Hematopoietic multipotent progenitor cell treated with erythropoietin and hydrocortisone succinate and interleukin-3 and kit ligand, for 15 days (in vitro differentiated cells): ENCODE measurements at regions not wholly inside any gene's neighbourhood (a gene's known extent, or its start where the extent isn't known, plus 50 kb on each side); places are given as distances from the start of the nearest gene placed in this dataset.

ENCODE experiments used
- DNase-seq: peaks from one replicate; pipeline ENCODE4 v3.0.0-alpha.2; 2015; ENCODE audit warnings: low spot score

DNA sequence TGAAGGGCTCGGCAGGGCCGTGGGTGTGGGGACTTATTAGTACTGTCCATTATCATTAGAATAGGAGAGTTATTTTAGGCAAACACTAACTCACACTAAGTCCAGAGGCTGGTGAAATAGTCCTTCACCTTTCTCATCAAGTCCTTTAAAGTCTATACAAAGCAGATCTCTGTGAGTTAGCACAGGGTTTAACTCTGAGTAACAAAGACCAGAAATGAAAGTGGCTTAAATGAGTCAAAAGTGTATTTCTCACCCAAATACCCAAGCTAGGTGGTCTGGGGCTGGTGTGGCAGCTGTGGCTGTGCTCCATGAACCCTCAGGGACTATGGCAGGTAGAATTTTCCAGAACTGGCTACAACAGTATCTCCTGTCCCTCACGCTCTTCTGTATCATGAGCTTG lies 263.2 kb downstream of the BCOR start:
- no peak for DNase-seq

DNA sequence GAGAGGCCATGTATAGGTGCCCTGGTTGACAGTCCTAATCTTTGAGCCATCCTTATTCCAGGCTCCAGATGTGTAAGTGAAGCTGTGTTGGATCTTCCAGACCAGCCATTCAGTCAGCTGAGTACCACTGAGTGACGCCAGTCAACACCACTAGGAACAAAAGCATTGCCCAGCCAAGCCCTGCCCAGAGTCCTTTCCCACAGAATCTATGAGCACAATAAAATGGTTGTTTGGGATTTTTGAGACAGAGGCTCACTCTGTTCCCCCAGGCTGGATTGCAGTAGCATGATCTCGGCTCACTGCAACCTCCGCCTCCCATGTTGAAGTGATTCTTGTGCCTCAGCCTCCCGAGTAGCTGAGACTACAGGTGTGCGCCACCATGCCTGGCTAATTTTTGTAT lies 262.5 kb downstream of the BCOR start:
- DNase-seq, result no peak

- DNase-seq, result no peak
Measured at GRCh38 chrX:39835776-39836175, 262.0 kb downstream of the BCOR start.

DNA sequence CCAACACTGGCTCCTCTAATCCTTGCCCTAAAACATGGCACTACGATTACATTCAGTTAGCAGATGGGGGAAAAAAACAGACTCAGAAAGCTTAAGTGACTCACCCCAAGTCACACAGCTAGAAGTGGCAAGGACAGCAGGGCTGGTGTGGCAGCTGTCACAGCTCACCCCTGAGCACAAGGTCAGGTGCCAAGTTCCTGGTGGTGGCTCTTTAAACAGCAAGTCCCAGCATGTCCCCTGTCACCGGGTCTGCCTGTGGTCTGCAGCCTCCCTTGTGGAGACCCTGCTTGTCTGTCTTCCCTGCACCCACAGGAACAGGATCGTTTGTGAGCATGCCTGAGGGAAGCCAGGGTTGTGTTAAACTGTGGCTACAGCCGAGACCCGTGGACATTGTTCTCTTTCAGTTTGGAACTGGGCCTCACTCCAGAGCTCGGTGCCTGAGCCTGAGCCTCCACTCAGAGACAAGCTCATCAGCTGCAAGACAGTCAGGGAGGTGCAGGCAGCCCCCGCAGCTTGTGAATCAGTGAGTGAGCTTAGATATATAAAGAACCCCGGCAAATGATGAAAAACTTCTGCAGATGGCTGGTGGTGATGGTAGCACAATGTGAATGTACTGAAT lies 260.8 kb downstream of the BCOR start:
- no peak for DNase-seq

DNA sequence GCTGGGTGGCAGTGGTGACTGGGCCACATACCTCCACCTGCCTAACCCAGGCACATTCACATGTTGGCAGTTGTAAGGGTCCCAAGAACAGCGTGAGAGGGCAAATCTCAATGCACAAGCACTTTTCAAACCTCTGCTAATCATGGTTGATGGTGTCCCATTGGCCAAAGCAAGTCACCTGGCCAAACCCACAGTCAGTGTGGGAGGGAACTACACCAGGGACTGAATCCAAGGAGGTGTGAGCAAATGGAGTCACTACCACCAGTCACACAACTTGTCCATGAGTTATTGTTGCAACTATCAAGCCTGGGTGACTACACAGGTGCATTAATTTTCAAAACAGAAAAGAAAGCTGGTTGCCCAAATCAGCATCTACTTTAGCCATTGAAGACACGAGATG lies 260.1 kb downstream of the BCOR start:
- DNase-seq, result no peak

GRCh38 chrX:39839371-39839770 lies 258.4 kb downstream of the BCOR start:
- no peak for DNase-seq

DNA sequence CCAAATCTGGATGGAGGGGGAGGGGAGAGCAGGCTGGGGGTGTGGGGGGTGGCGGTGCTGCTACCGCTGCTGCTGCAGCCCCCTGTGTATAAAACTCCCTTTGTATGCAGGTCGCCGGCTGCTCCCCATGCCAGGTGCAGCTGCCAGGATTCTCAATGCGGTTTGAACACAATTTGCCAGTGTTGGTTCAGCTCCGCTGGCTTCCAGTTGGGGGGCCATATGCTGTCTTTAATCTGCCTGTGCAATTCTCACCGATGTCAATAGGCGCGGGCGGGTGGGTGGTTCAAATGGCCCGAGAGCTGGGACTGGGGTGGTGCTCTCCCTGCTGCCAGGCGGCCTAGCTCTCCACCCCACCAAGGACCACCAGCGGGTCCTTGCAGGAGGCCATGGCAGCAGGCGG lies 257.6 kb downstream of the BCOR start:
- DNase-seq, result no peak

DNA sequence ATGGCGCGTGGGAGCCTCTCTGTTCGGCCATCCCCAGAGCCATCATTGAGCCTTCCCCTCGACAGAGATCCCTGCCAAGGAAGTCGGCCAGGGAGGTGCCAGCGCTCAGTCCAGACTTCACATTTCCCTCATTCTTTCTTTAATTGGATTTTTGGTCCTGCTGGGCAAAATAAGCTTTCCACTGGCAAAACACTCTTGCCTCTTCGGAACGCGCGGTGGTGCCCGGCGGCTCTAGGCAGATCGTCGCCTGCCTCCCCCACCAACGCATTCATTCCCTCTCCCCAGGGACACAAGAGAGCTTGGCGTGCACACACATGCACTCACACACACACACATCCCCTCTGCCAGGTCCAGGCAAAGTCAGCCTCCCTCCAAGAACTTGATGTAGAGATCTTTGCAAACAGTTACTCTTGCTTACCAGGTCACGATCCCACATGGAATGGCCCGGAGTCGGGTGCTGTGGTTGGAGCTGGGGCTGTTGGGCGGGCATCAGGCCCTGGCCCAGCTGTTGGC lies 257.1 kb downstream of the BCOR start:
- DNase-seq, result no peak

- no peak for DNase-seq
Measured at GRCh38 chrX:39841604-39842003, 256.2 kb downstream of the BCOR start.

GRCh38 chrX:39842281-39842973 lies 255.3 kb downstream of the BCOR start:
- DNase-seq, result no peak

DNA sequence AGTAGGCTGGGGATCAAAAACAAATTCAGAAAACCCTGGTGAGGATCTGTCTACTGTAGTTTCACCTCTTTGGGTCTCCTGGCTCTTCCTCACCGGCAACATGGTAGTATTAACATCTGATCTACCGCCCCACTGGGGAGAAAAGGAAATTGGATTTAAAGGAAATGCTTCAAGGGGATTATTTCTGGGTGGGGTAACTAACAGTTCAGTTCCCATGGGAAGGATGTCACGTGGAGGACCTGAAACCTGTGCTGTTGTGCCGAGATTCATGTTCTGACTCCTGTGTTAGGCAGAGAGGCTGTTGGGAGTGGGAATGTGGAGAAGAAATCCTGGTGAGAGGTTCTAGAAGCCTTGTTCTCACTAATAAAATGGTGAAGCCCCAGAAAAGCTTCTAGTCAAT lies 254.4 kb downstream of the BCOR start:
- DNase-seq, result no peak

DNA sequence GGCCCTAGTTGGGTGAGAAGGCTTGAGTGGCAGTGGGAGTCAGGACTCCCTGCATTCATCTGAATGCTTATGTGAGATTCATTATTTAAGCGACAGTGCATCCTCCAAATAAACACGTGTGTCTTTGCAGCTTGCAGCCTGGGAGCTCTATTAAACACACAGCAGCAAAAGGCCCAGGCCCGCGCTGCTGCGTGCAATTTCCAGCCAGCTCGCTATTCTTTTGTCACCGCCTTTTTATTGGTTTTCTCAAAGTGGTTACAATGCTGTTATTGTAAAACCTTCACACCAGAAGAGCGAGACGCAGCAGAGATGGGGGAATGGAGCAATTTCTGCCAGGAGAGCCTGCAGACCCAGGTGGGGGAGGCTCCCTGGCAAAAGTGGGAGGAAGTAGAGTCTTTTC lies 252.5 kb downstream of the BCOR start:
- no peak for DNase-seq

GRCh38 chrX:39846460-39846859 lies 251.3 kb downstream of the BCOR start:
- no peak for DNase-seq

GRCh38 chrX:39848243-39848642 lies 249.5 kb downstream of the BCOR start:
- no peak for DNase-seq

- no peak for DNase-seq
Measured at GRCh38 chrX:39848900-39849299, 248.9 kb downstream of the BCOR start.

GRCh38 chrX:39850209-39850608 lies 247.5 kb downstream of the BCOR start:
- no peak for DNase-seq

GRCh38 chrX:39850630-39851152 lies 247.1 kb downstream of the BCOR start:
- DNase-seq, result no peak

- no peak for DNase-seq
Measured at GRCh38 chrX:39851745-39852455, 245.9 kb downstream of the BCOR start.

- no peak for DNase-seq
Measured at GRCh38 chrX:39852491-39852890, 245.3 kb downstream of the BCOR start.

DNA sequence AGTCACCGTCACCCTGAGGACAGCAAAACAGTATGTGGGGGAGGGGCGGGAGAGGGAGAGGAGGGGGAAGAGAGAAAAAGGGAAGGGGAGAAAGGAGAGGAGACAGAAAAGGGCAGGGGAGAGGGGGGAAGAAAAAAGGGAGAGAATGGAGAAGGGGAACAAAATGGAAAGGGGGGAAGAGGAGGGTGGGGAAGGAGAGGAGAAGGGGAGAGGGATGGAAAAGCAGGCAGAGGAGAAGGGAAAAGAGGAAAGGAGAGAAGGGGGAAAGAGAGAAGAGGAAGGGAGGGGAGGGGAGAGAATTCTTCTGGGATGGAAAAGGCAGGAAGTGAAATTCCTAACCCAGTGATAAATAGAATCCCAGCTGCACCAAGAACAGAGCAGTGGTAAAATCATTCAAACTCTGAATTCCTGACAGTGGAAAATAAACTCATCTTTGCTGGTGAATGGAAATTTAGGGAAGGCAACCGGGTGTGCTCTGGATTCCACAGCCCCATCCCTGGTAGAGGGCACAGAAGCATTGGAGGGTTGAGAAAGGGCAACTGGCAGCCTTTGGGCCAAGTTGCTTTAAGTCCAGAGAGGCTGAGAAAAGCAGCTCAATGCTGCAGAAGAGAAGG lies 244.2 kb downstream of the BCOR start:
- DNase-seq, result no peak

DNA sequence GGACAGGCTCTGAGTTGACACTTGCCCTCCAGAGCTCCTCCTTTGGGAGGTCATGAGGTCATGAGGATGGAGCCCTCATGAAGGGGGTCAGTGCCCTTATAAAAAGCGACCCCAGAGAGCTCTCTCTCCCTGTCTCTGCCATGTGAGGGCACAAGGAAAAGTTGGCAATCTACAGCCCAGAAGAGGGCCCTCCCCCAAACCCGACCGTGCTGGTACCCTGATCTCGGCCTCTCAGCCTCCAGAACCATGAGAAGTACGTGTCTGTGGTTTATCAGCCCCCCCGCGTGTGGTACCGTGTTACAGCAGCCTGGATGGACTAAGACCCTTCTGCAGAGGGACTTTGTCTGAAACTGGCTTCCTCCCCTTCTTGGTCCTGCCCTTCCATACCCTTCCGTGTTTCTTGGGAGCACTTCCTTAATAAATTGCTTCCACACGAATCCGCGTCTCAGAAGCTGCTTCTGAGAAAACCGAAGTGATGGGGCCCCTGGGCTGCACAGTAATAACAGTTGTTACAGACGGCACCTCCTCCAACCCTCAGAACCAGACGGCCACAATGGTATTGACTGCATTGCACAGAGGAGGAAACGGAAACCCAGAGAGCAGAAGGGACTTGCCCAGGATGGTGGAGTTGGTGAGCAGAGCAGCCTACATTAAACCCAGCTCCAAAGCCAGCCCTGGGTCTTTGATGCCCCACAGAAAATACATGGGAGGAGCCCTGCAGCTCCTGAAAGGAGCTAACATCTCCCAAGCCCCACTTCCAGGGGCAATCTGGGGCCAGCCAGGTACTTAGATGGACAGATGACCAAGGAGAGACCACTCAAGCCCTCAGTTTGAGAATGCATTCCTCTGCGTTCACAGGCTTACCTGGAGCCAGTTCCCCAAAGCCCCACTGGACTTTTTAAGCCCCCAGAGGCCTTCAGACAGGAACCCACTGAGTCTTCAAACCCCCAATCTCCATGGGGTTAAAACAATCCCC lies 242.7 kb downstream of the BCOR start:
- DNase-seq, result no peak
